Glutamatergic neuron (in vitro differentiated cells): ENCODE measurements at regions not wholly inside any gene's neighbourhood (a gene's known extent, or its start where the extent isn't known, plus 50 kb on each side); places are given as distances from the start of the nearest gene placed in this dataset.

ENCODE experiments used
- DNase-seq: peaks from one replicate; pipeline ENCODE4 v3.0.0; 2022
- H3K27ac Mint-ChIP-seq: one replicate; pipeline ENCODE4 v1.8.0; 2020; ENCODE audit warnings: mild to moderate bottlenecking, mixed read lengths, inconsistent platforms; ENCODE audit not compliant: unreplicated experiment
- H3K27me3 Mint-ChIP-seq: one replicate; pipeline ENCODE4 v1.8.0; 2020; ENCODE audit warnings: mild to moderate bottlenecking, moderate library complexity, mixed read lengths, inconsistent platforms; ENCODE audit not compliant: unreplicated experiment
- H3K36me3 Mint-ChIP-seq: one replicate; pipeline ENCODE4 v1.8.0; 2020; ENCODE audit warnings: mild to moderate bottlenecking, mixed read lengths, inconsistent platforms; ENCODE audit not compliant: unreplicated experiment
- H3K4me1 Mint-ChIP-seq: one replicate; pipeline ENCODE4 v1.8.0; 2020; ENCODE audit warnings: mild to moderate bottlenecking, low read depth, mixed read lengths, inconsistent platforms; ENCODE audit not compliant: unreplicated experiment
- H3K4me3 Mint-ChIP-seq: one replicate; pipeline ENCODE4 v1.8.0; 2020; ENCODE audit warnings: mild to moderate bottlenecking, mixed read lengths, inconsistent platforms; ENCODE audit not compliant: unreplicated experiment
- H3K9me3 Mint-ChIP-seq: one replicate; pipeline ENCODE4 v1.8.0; 2020; ENCODE audit warnings: mild to moderate bottlenecking, moderate library complexity, mixed read lengths, inconsistent platforms; ENCODE audit not compliant: unreplicated experiment
- CTCF ChIP-seq: fragments of 200-600 bp; sonication (generic); IDR thresholded peaks from one replicate; pipeline ENCODE4 v1.5.0; 2021; ENCODE audit not compliant: partially characterized antibody, unreplicated experiment

GRCh38 chr9:38144421-38144820 lies 75.4 kb upstream of the SHB start:
- no peak for DNase-seq
- Mint-ChIP-seq H3K36me3 (no peaks in the 10 kb centered on the region), H3K4me3 (no peak overlapping the region), H3K4me1 (no peaks in the 10 kb centered on the region), H3K9me3 (no peaks in the 10 kb centered on the region), H3K27me3 (peaks cover 7% of the 10 kb centered on the region), H3K27ac (no peak overlapping the region)
- TF ChIP-seq CTCF: no peak

GRCh38 chr9:38141746-38142591 lies 72.9 kb upstream of the SHB start:
- no peak overlapping the region for H3K27ac Mint-ChIP-seq
- H3K9me3 Mint-ChIP-seq: no peaks in the 10 kb centered on the region
- no peak overlapping the region for H3K4me3 Mint-ChIP-seq
- no peak for TF ChIP-seq CTCF
- no peaks in the 10 kb centered on the region for H3K36me3 Mint-ChIP-seq
- H3K4me1 Mint-ChIP-seq: no peaks in the 10 kb centered on the region
- H3K27me3 Mint-ChIP-seq: peaks cover 7% of the 10 kb centered on the region
- no peak for DNase-seq

GRCh38 chr9:38138276-38138675 lies 69.2 kb upstream of the SHB start:
- Mint-ChIP-seq H3K36me3 (no peaks in the 10 kb centered on the region), H3K4me3 (no peak overlapping the region), H3K27me3 (peaks cover 7% of the 10 kb centered on the region), H3K9me3 (no peaks in the 10 kb centered on the region), H3K4me1 (no peaks in the 10 kb centered on the region), H3K27ac (no peak overlapping the region)
- DNase-seq: no peak
- TF ChIP-seq CTCF: no peak

- Mint-ChIP-seq H3K4me1 (no peaks in the 10 kb centered on the region), H3K27me3 (peaks cover 6% of the 10 kb centered on the region), H3K27ac (no peak overlapping the region), H3K4me3 (no peak overlapping the region), H3K36me3 (no peaks in the 10 kb centered on the region), H3K9me3 (no peaks in the 10 kb centered on the region)
- DNase-seq: no peak
- no peak for TF ChIP-seq CTCF
These were observed 68.3 kb upstream of the SHB start for GRCh38 chr9:38137342-38137741.

- TF ChIP-seq CTCF: no peak
- DNase-seq: no peak
- H3K4me1 Mint-ChIP-seq: no peaks in the 10 kb centered on the region
- H3K27ac Mint-ChIP-seq: no peak overlapping the region
- H3K4me3 Mint-ChIP-seq: no peak overlapping the region
- H3K27me3 Mint-ChIP-seq: peaks cover 6% of the 10 kb centered on the region
- H3K36me3 Mint-ChIP-seq: no peaks in the 10 kb centered on the region
- H3K9me3 Mint-ChIP-seq: no peaks in the 10 kb centered on the region
These were observed 67.4 kb upstream of the SHB start for GRCh38 chr9:38136386-38136785.
